ENCODE measurements at regions not wholly inside any gene's neighbourhood (a gene's known extent, or its start where the extent isn't known, plus 50 kb on each side); places are given as distances from the start of the nearest gene placed in this dataset.

DNA sequence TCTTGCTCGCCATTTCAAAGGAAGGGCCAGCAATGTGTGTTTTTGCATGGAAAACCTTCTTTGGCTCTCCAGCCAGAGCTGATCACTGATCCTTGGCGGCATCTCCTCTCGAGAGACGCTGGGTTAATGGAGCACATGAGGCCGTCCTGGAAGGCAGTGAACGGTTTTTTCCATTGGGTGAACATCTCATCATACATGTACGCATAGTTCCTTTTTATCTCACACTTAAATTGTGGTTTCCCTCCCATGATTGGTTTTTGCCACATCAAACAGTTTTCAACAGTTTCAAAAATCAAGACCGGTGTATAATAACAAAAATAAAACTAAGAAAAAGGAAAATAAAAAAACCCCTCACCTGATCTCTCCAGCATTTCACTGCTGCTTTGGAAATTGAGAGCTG, 276.4 kb downstream of the TCF7L2 start:
- no peak overlapping the region for H3K27ac ChIP-seq
- no peak for DNase-seq
- H3K27me3 ChIP-seq: no peaks in the 10 kb centered on the region
- no peaks in the 10 kb centered on the region for H3K4me1 ChIP-seq
- no peak for TF ChIP-seq POLR2A (IDR thresholded peaks at IDR 0.05)
- TF ChIP-seq, protein P1, sequence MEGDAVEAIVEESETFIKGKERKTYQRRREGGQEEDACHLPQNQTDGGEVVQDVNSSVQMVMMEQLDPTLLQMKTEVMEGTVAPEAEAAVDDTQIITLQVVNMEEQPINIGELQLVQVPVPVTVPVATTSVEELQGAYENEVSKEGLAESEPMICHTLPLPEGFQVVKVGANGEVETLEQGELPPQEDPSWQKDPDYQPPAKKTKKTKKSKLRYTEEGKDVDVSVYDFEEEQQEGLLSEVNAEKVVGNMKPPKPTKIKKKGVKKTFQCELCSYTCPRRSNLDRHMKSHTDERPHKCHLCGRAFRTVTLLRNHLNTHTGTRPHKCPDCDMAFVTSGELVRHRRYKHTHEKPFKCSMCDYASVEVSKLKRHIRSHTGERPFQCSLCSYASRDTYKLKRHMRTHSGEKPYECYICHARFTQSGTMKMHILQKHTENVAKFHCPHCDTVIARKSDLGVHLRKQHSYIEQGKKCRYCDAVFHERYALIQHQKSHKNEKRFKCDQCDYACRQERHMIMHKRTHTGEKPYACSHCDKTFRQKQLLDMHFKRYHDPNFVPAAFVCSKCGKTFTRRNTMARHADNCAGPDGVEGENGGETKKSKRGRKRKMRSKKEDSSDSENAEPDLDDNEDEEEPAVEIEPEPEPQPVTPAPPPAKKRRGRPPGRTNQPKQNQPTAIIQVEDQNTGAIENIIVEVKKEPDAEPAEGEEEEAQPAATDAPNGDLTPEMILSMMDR (IDR thresholded peaks at IDR 0.05): no peak
- intact Hi-C loops (cut with DNase I; ENCODE audit: low total_unique reads): no loop called here
- no peak overlapping the region for H3K4me3 ChIP-seq
- H3K9me3 ChIP-seq: no peaks in the 10 kb centered on the region
- no peaks in the 10 kb centered on the region for H3K36me3 ChIP-seq (ENCODE audit: low read depth, missing control alignments)
- 68 to 75% methylated on average over 8 of the region's 8 CpGs for WGBS, 2 donors

DNA sequence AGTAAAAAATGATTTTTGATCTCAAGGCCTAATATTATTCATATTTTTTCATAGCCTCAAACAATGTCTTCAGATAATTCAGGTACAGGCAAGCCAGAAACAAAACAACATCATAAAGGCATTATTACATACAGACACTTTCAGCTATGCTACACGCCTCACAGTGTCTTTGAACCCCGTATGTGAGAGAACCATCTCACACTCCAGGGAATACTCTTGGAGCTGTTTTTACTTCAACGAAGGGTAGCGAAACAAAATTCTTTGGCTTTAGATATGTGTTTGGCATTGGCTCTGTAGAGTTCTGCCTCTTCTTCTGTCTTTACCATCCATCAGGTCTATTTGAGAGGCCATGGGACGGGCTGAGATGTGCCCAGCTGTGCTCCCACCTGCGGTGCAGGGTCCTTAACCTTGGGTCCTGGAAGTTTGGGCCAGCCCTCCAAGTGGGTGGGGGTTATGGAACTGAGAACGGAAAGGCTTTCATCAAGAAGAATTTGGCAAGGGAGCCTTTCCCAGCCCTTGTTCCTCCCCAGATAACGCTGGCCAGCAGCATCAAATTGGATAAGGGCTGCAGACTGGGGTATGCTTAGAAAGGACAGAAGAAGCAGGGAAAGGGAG, 276.9 kb downstream of the TCF7L2 start:
- Histone ChIP-seq H3K9me3 (no peaks in the 10 kb centered on the region), H3K36me3 (ENCODE audit: low read depth, missing control alignments) (no peaks in the 10 kb centered on the region), H3K27me3 (no peaks in the 10 kb centered on the region), H3K4me3 (no peak overlapping the region), H3K4me1 (no peaks in the 10 kb centered on the region), H3K27ac (no peak overlapping the region)
- WGBS, 2 donors: 55 to 62% methylated on average over 5 to 8 of the region's 8 CpGs
- intact Hi-C loops (cut with DNase I; ENCODE audit: low total_unique reads): no loop called here
- no peak for DNase-seq
- no peak for TF ChIP-seq POLR2A (IDR thresholded peaks at IDR 0.05)
- TF ChIP-seq, protein P1 (IDR thresholded peaks at IDR 0.05): no peak

DNA sequence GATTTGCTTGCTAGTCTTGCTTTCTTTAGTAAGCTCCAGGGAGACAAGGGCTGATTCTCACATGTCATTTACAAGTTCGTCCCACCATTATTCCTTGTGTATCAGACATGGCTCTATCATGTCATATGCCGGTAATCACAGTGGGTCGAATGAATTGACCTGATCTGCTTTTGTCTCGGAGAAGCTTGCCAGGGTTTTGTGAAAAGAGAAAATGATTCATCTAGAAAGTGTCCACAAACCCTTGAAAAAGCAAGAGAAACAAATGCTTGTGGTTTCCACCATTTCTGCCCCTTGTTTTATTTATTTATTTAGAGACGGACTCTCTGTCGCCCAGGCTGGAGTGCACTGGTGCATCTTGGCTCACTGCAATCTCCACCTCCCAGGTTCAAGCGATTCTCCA, 278.5 kb downstream of the TCF7L2 start:
- Histone ChIP-seq H3K27ac (no peak overlapping the region), H3K9me3 (no peaks in the 10 kb centered on the region), H3K4me1 (no peaks in the 10 kb centered on the region), H3K4me3 (no peak overlapping the region), H3K36me3 (ENCODE audit: low read depth, missing control alignments) (no peaks in the 10 kb centered on the region), H3K27me3 (no peaks in the 10 kb centered on the region)
- no peak for TF ChIP-seq POLR2A (IDR thresholded peaks at IDR 0.05)
- TF ChIP-seq, protein P1 (IDR thresholded peaks at IDR 0.05): no peak
- intact Hi-C loops (cut with DNase I; ENCODE audit: low total_unique reads): no loop called here
- WGBS, 2 donors: 82 to 84% methylated on average over 7 of the region's 7 CpGs
- DNase-seq: no peak

DNA sequence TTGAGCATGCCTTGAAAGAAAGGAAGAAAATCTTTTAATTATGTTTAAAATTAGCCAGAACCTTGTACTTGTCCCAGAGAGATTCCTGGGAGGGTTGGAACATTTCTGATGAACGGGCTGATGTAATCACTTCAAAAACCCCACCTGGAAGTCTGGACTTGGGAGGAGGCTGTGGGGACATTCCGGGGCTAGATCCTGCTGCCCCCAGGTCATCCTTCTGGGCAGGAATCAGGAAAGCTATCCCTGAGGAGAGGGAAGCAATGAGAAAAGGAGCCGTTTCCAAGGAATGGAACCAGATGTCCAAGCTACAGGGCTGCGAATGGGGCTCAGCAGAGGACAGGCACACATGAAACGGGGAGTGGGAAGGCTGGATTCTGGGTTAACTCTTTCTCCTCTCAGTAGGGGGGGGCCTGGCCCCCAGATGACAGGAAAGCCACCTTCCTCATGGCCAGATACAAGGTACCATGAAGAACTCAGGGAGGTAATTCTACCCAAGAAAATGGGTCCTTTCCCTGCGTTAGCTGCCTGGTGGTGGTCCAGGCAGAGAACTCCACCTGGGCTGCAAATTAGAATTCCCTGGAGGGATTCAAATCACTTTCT, 280.1 kb downstream of the TCF7L2 start:
- TF ChIP-seq, protein P1 (IDR thresholded peaks at IDR 0.05): no peak
- no peak for TF ChIP-seq POLR2A (IDR thresholded peaks at IDR 0.05)
- 46 to 60% methylated on average over 5 to 6 of the region's 6 CpGs for WGBS, 2 donors
- DNase-seq: no peak
- no peaks in the 10 kb centered on the region for H3K36me3 ChIP-seq (ENCODE audit: low read depth, missing control alignments)
- no peak overlapping the region for H3K4me3 ChIP-seq
- no peak overlapping the region for H3K27ac ChIP-seq
- no peaks in the 10 kb centered on the region for H3K9me3 ChIP-seq
- intact Hi-C loops (cut with DNase I; ENCODE audit: low total_unique reads): no loop called here
- H3K27me3 ChIP-seq: no peaks in the 10 kb centered on the region
- no peaks in the 10 kb centered on the region for H3K4me1 ChIP-seq
